OCI-LY3 (cell line): ENCODE measurements at regions not wholly inside any gene's neighbourhood (a gene's known extent, or its start where the extent isn't known, plus 50 kb on each side); places are given as distances from the start of the nearest gene placed in this dataset.

Experiments used
- CTCF ChIP-seq: fragments of 200-600, 300-600 bp; sonication (generic); IDR thresholded peaks from 2 replicates; pipeline ENCODE4 v1.5.1; 2014; ENCODE audit warnings: antibody characterized with exemption, low read length, low read depth
- EZH2phosphoT487 ChIP-seq: fragments of 200-600 bp; shearing (Covaris generic); IDR thresholded peaks from 2 replicates; pipeline ENCODE4 v1.6.1; 2018; ENCODE audit warnings: antibody characterized with exemption, mixed run types, low read depth

GRCh38 chr3:103295974-103296570, 861.3 kb downstream of the ZPLD1 start:
- TF ChIP-seq CTCF (peak; percentile 68), EZH2phosphoT487 (no peak)
